Gastroesophageal sphincter (tissue), 4 donors: ENCODE measurements at regions not wholly inside any gene's neighbourhood (a gene's known extent, or its start where the extent isn't known, plus 50 kb on each side); places are given as distances from the start of the nearest gene placed in this dataset.

Experiments used
- ATAC-seq: fragments of 150-250 bp; one replicate; pipeline ENCODE4 v1.9.1; 2016; ENCODE audit warnings: mild to moderate bottlenecking, moderate library complexity
- H3K27ac ChIP-seq, 4 donors: fragments of 200-600 bp; sonication (generic) in 3 of 4; 1 replicate in 3 of 4; 2 replicates in 1 of 4; pipeline ENCODE4 v1.5.1; 2016 to 2019
- H3K27me3 ChIP-seq: fragments of 200-600 bp; sonication (generic); one replicate; pipeline ENCODE4 v1.5.1; 2019
- H3K36me3 ChIP-seq, 2 donors: fragments of 200-600 bp; sonication (generic); one replicate each; pipeline ENCODE4 v1.5.1; 2019; ENCODE audit warnings: control low read depth in 1 of 2
- H3K4me1 ChIP-seq, 3 donors: fragments of 200-600 bp; sonication (generic); 1 replicate in 2 of 3; 2 replicates in 1 of 3; pipeline ENCODE4 v1.5.1; 2016 to 2019; ENCODE audit warnings: control low read depth in 2 of 3
- H3K4me3 ChIP-seq, 2 donors: fragments of 200-600 bp; sonication (generic); one replicate each; pipeline ENCODE4 v1.5.1; 2019; ENCODE audit warnings: mild to moderate bottlenecking in 1 of 2, moderate library complexity in 1 of 2
- H3K9me3 ChIP-seq, 3 donors: fragments of 200-600 bp; sonication (generic); one replicate each; pipeline ENCODE4 v1.5.1; 2017 to 2019; ENCODE audit warnings: control low read depth in 2 of 3
- EP300 ChIP-seq: sonication (generic); formaldehyde crosslinking; IDR thresholded peaks from one replicate; pipeline ENCODE4 v1.6.1; 2017; ENCODE audit warnings: antibody characterized with exemption, mild to moderate bottlenecking
- POLR2A ChIP-seq, 2 donors: fragments of 450-650 bp; IDR thresholded peaks; one replicate each; pipeline ENCODE4 v1.6.1; 2017; ENCODE audit warnings: antibody characterized with exemption in 2 of 2, mild to moderate bottlenecking in 2 of 2, moderate library complexity in 1 of 2
- POLR2AphosphoS5 ChIP-seq: sonication (generic); formaldehyde crosslinking; IDR thresholded peaks from one replicate; pipeline ENCODE4 v1.6.1; 2017; ENCODE audit warnings: antibody characterized with exemption
- WGBS, 2 donors: methylation state at CpG; one replicate each; pipeline ENCODE4 v1.1.5; 2018; ENCODE audit warnings: low coverage in 1 of 2; 5-methylcytosine and 5-hydroxymethylcytosine counted together
- TF ChIP-seq, protein P1 (sequence below), 4 experiments: fragments of 200-600 bp in 2 of 4; fragments of 450-650 bp in 2 of 4; sonication (generic) in 1 of 4; IDR thresholded peaks; one replicate each; pipeline ENCODE4 v1.5.1; 2017 to 2019; ENCODE audit warnings: antibody characterized with exemption in 4 of 4, mild to moderate bottlenecking in 2 of 4, moderate library complexity in 2 of 4

DNA sequence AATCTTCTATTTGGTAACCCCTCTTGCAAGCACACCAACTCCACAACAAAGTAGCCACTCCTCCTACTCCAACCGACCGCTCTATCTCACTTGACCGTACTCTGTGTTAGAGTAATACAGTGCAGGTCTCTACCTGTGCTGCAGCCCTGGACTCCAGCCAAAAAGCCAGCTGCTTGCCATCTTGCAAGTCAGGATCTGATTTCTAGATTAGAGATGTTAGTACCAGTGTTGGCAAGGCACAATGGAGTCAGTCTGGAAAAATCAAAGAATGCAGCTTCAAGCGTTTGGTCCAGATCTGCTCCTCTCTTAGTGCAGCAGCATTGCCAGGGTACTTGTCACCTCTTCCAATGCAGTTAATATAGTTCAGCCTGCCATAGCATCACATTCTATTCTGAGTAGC, 477.6 kb downstream of the ZSWIM6 start:
- no peaks in the 10 kb centered on the region for H3K9me3 ChIP-seq
- no peaks in the 10 kb centered on the region for H3K4me1 ChIP-seq
- no peaks in the 10 kb centered on the region for H3K27me3 ChIP-seq
- H3K4me3 ChIP-seq: no peak overlapping the region
- WGBS, 2 donors: 81% methylated on average over 2 of the region's 4 CpGs; no CpG with 5 or more reads in 1 of the 2 donors
- ATAC-seq: no peak
- no peaks in the 10 kb centered on the region for H3K36me3 ChIP-seq
- no peak for TF ChIP-seq POLR2AphosphoS5
- H3K27ac ChIP-seq: no peak overlapping the region

- 60 to 80% methylated on average over 1 of the region's 1 CpG for WGBS, 2 donors
- no peaks in the 10 kb centered on the region for H3K36me3 ChIP-seq
- no peak for ATAC-seq
These were observed 479.0 kb downstream of the ZSWIM6 start for GRCh38 chr5:61811052-61811451.

GRCh38 chr5:61813361-61813760, 481.3 kb downstream of the ZSWIM6 start:
- H3K9me3 ChIP-seq: no peaks in the 10 kb centered on the region
- TF ChIP-seq POLR2AphosphoS5 (no peak), POLR2A (IDR thresholded peaks at IDR 0.05) (no peak)
- TF ChIP-seq, protein P1, sequence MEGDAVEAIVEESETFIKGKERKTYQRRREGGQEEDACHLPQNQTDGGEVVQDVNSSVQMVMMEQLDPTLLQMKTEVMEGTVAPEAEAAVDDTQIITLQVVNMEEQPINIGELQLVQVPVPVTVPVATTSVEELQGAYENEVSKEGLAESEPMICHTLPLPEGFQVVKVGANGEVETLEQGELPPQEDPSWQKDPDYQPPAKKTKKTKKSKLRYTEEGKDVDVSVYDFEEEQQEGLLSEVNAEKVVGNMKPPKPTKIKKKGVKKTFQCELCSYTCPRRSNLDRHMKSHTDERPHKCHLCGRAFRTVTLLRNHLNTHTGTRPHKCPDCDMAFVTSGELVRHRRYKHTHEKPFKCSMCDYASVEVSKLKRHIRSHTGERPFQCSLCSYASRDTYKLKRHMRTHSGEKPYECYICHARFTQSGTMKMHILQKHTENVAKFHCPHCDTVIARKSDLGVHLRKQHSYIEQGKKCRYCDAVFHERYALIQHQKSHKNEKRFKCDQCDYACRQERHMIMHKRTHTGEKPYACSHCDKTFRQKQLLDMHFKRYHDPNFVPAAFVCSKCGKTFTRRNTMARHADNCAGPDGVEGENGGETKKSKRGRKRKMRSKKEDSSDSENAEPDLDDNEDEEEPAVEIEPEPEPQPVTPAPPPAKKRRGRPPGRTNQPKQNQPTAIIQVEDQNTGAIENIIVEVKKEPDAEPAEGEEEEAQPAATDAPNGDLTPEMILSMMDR (IDR thresholded peaks at IDR 0.05): no peak
- 90% methylated on average over 1 of the region's 1 CpG; no CpG with 5 or more reads in 1 of the 2 donors for WGBS, 2 donors
- no peaks in the 10 kb centered on the region for H3K27me3 ChIP-seq
- no peak for ATAC-seq
- H3K36me3 ChIP-seq: no peaks in the 10 kb centered on the region
- peaks cover 0 to 13% (median 0%) of the 10 kb centered on the region in 3 donors for H3K4me1 ChIP-seq
- H3K4me3 ChIP-seq: no peak overlapping the region
- H3K27ac ChIP-seq: no peak overlapping the region

More at GRCh38 chr5:61811052-61811451, 479.0 kb downstream of the ZSWIM6 start:
- H3K9me3 ChIP-seq: no peaks in the 10 kb centered on the region
- no peak overlapping the region for H3K27ac ChIP-seq
- H3K27me3 ChIP-seq: no peaks in the 10 kb centered on the region
- no peak overlapping the region for H3K4me3 ChIP-seq
- H3K4me1 ChIP-seq: no peaks in the 10 kb centered on the region
- TF ChIP-seq POLR2A (IDR thresholded peaks at IDR 0.05) (no peak), EP300 (no peak), POLR2AphosphoS5 (no peak)
- TF ChIP-seq, protein P1 (IDR thresholded peaks at IDR 0.05): no peak

DNA sequence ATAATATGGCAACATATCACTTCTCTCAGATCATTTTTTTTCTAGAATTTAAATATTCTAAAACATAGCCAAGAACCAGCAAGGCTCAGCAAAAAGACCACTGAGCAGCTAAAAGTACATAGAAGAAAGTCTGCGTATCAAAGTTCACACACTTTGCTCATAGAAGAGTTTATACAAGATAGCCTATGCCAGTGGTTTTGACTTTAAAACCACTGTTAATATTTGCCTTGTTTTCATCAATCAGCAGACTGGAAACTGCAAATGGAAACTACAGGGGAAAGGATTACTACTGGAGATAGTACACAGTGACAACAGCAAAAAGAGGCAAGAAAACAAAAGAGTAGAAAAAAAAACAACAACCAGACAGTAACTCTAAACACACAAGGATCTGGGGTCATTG, 483.3 kb downstream of the ZSWIM6 start:
- H3K9me3 ChIP-seq: no peaks in the 10 kb centered on the region
- no peak for ATAC-seq
- peaks cover 0 to 13% (median 0%) of the 10 kb centered on the region in 3 donors for H3K4me1 ChIP-seq
- no peak overlapping the region for H3K4me3 ChIP-seq
- H3K27me3 ChIP-seq: no peaks in the 10 kb centered on the region
- WGBS, 2 donors: 93 to 100% methylated on average over 1 of the region's 1 CpG
- no peak overlapping the region for H3K27ac ChIP-seq
- TF ChIP-seq EP300 (no peak), POLR2AphosphoS5 (no peak), POLR2A (IDR thresholded peaks at IDR 0.05) (no peak)
- TF ChIP-seq, protein P1 (IDR thresholded peaks at IDR 0.05): no peak
- H3K36me3 ChIP-seq: no peaks in the 10 kb centered on the region

DNA sequence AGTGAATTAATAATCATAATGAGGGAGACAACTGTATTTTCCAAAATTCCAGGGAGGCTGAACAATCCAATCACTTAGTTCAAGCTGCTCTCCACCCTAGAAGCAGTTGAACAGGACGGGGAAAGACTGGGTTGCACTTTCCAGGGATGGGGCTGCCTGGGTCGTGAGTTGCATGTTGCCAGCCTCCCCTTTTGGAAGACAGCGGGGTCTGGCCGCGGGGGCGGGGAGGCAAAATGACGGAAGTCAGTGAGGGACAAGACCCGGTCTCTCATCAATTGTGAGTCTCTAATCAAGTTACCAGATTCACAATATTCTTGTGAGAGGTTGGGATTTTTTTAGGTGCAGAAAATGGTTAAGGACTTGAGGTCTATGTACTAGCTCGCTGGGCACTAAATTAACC, 484.1 kb downstream of the ZSWIM6 start:
- TF ChIP-seq EP300: no peak
- TF ChIP-seq, protein P1 (IDR thresholded peaks at IDR 0.05): no peak
- no peak for TF ChIP-seq POLR2AphosphoS5
- no peak for TF ChIP-seq POLR2A (IDR thresholded peaks at IDR 0.05)
- Histone ChIP-seq H3K27ac (no peak overlapping the region), H3K36me3 (no peaks in the 10 kb centered on the region), H3K4me1 (peaks cover 0 to 13% (median 0%) of the 10 kb centered on the region in 3 donors), H3K27me3 (no peaks in the 10 kb centered on the region), H3K4me3 (no peak overlapping the region), H3K9me3 (no peaks in the 10 kb centered on the region)
- WGBS, 2 donors: 71 to 94% methylated on average over 2 to 9 of the region's 9 CpGs
- no peak for ATAC-seq
